ENCODE measurements at regions not wholly inside any gene's neighbourhood (a gene's known extent, or its start where the extent isn't known, plus 50 kb on each side); places are given as distances from the start of the nearest gene placed in this dataset.

DNA sequence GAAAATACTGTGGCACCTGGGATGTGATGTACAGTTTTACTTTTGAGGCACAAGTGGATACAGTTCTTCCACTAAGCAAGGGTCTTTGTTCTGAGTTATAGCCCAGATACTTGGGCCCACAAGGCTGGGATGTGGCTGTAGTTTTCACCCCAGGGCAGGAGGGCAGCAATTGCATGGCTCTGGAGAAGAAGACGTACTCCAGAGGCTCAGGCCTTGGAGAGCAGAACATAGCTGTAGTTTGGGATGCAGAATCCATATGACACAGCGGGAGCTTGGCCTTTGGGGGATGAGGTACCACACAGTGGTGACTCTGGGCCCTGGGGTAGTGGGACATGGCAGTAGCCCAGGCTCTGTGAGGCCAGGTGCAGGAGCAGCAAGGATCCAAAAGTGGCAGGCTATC lies 110.8 kb upstream of the FSTL4 start:
- TF ChIP-seq, protein P1, sequence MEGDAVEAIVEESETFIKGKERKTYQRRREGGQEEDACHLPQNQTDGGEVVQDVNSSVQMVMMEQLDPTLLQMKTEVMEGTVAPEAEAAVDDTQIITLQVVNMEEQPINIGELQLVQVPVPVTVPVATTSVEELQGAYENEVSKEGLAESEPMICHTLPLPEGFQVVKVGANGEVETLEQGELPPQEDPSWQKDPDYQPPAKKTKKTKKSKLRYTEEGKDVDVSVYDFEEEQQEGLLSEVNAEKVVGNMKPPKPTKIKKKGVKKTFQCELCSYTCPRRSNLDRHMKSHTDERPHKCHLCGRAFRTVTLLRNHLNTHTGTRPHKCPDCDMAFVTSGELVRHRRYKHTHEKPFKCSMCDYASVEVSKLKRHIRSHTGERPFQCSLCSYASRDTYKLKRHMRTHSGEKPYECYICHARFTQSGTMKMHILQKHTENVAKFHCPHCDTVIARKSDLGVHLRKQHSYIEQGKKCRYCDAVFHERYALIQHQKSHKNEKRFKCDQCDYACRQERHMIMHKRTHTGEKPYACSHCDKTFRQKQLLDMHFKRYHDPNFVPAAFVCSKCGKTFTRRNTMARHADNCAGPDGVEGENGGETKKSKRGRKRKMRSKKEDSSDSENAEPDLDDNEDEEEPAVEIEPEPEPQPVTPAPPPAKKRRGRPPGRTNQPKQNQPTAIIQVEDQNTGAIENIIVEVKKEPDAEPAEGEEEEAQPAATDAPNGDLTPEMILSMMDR (IDR thresholded peaks at IDR 0.05) = no peak
- TF ChIP-seq POLR2A (IDR thresholded peaks at IDR 0.05) = no peak
- no peak for TF ChIP-seq POLR2AphosphoS5 (IDR thresholded peaks at IDR 0.05)

Measured in prostate gland (tissue), 2 donors.